GM12878 (cell line): ENCODE measurements at regions not wholly inside any gene's neighbourhood (a gene's known extent, or its start where the extent isn't known, plus 50 kb on each side); places are given as distances from the start of the nearest gene placed in this dataset.

Source experiments
- EZH2 ChIP-seq: IDR thresholded peaks from 2 replicates; pipeline ENCODE4 v1.6.1; 2012; ENCODE audit warnings: low read depth, mild to moderate bottlenecking, control low read depth, inconsistent platforms, low read length, borderline replicate concordance; ENCODE audit not compliant: control insufficient read depth
- PAX8 ChIP-seq: fragments of 450-650 bp; IDR thresholded peaks from 2 replicates; pipeline ENCODE4 v1.6.1; 2017; ENCODE audit warnings: mild to moderate bottlenecking, moderate library complexity
- PML ChIP-seq: IDR thresholded peaks from 2 replicates; pipeline ENCODE4 v1.6.1; 2012; ENCODE audit warnings: low read length, inconsistent platforms
- POLR2A ChIP-seq: IDR thresholded peaks from 2 replicates; pipeline ENCODE4 v1.6.1; 2011; ENCODE audit warnings: low read depth, mild to moderate bottlenecking, low read length
- POLR2AphosphoS5 ChIP-seq: IDR thresholded peaks from 2 replicates; pipeline ENCODE4 v1.6.1; 2011; ENCODE audit warnings: mild to moderate bottlenecking, low read length, inconsistent platforms
- SMAD1 ChIP-seq: fragments of 450-650 bp; IDR thresholded peaks from 2 replicates; pipeline ENCODE4 v1.6.1; 2018; ENCODE audit warnings: mild to moderate bottlenecking, low read depth; ENCODE audit not compliant: partially characterized antibody
- SP1 ChIP-seq: IDR thresholded peaks from one replicate; pipeline ENCODE4 v1.6.1; 2011; ENCODE audit warnings: low read depth, low read length
- YY1 ChIP-seq: IDR thresholded peaks from 2 replicates; pipeline ENCODE4 v1.6.1; 2011; ENCODE audit warnings: low read depth, mild to moderate bottlenecking, low read length
- TF ChIP-seq, protein P1 (sequence below), 3 experiments: IDR thresholded peaks in 2 of 3; conservative IDR thresholded peaks in 1 of 3; 2 replicates each; pipeline ENCODE4 v1.5.1; 2011; ENCODE audit warnings: low read depth in 3 of 3, low read length in 3 of 3, mild to moderate bottlenecking in 3 of 3, control low read depth in 2 of 3, moderate library complexity in 2 of 3, inconsistent platforms in 1 of 3, mixed read lengths in 1 of 3; ENCODE audit not compliant: control insufficient read depth in 2 of 3, insufficient read depth in 1 of 3; ENCODE audit errors: extremely low read depth in 1 of 3
- TF ChIP-seq, protein P2 (sequence below): IDR thresholded peaks from 2 replicates; pipeline ENCODE4 v1.6.1; 2012; ENCODE audit warnings: low read depth, low read length, improper control_type of control experiment

DNA sequence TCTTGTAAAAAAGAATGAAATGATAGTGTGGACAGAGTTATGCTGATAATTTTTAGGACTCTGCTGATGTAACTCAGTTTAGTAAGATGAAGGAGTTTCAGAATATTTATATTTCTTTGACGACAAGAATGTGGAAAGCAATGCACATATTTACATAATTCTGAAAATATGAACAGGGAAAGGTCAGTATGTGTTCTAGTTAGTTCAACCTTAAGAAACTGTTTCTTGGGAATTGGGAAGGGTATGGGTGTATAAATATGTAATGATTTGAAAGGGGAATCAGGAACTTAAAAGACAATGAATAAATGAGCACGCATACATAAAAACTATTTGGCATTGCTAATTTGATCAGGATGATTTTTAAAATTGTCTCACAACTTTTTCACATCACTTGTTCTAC is 1226.1 kb downstream of the SI start:
- no peak for TF ChIP-seq EZH2
- no peak for TF ChIP-seq POLR2A
- TF ChIP-seq, protein P1, sequence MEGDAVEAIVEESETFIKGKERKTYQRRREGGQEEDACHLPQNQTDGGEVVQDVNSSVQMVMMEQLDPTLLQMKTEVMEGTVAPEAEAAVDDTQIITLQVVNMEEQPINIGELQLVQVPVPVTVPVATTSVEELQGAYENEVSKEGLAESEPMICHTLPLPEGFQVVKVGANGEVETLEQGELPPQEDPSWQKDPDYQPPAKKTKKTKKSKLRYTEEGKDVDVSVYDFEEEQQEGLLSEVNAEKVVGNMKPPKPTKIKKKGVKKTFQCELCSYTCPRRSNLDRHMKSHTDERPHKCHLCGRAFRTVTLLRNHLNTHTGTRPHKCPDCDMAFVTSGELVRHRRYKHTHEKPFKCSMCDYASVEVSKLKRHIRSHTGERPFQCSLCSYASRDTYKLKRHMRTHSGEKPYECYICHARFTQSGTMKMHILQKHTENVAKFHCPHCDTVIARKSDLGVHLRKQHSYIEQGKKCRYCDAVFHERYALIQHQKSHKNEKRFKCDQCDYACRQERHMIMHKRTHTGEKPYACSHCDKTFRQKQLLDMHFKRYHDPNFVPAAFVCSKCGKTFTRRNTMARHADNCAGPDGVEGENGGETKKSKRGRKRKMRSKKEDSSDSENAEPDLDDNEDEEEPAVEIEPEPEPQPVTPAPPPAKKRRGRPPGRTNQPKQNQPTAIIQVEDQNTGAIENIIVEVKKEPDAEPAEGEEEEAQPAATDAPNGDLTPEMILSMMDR (IDR thresholded peaks at IDR 0.05 in 2 of 3, conservative IDR thresholded peaks at IDR 0.05 in 1 of 3; ENCODE audit: control insufficient read depth in 2 of 3, extremely low read depth in 1 of 3, insufficient read depth in 1 of 3, low read depth in 3 of 3, low read length in 3 of 3), result no peak
- no peak for TF ChIP-seq PAX8
- TF ChIP-seq, protein P2, sequence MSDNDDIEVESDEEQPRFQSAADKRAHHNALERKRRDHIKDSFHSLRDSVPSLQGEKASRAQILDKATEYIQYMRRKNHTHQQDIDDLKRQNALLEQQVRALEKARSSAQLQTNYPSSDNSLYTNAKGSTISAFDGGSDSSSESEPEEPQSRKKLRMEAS, result no peak
- no peak for TF ChIP-seq SP1
- TF ChIP-seq YY1, result no peak
- TF ChIP-seq POLR2AphosphoS5, result no peak
- no peak for TF ChIP-seq PML
- no peak for TF ChIP-seq SMAD1
